H9 (cell line): ENCODE measurements at regions not wholly inside any gene's neighbourhood (a gene's known extent, or its start where the extent isn't known, plus 50 kb on each side); places are given as distances from the start of the nearest gene placed in this dataset.

ENCODE experiments used
- DNase-seq: peaks from one replicate; pipeline ENCODE4 v3.0.0-alpha.2; 2017
- H2AFZ ChIP-seq: one replicate; pipeline ENCODE4 v1.6.1; 2013; ENCODE audit warnings: mild to moderate bottlenecking, low read length, control low read depth, moderate library complexity
- H2AK5ac ChIP-seq: 2 replicates; pipeline ENCODE4 v1.6.1; 2013; ENCODE audit warnings: low read length, control low read depth, mixed read lengths; ENCODE audit not compliant: insufficient read length
- H2BK120ac ChIP-seq: one replicate; pipeline ENCODE4 v1.6.1; 2013; ENCODE audit warnings: low read depth, mild to moderate bottlenecking, low read length, control low read depth, inconsistent platforms; ENCODE audit not compliant: poor library complexity, severe bottlenecking
- H2BK12ac ChIP-seq: 2 replicates; pipeline ENCODE4 v1.6.1; 2013; ENCODE audit warnings: low read length, control low read depth, mixed read lengths, low read depth; ENCODE audit not compliant: insufficient read length
- H2BK15ac ChIP-seq: 2 replicates; pipeline ENCODE4 v1.6.1; 2013; ENCODE audit warnings: low read depth, low read length, control low read depth
- H2BK20ac ChIP-seq: one replicate; pipeline ENCODE4 v1.6.1; 2013; ENCODE audit warnings: low read depth, mild to moderate bottlenecking, low read length, control low read depth, inconsistent platforms; ENCODE audit not compliant: poor library complexity, severe bottlenecking
- H2BK5ac ChIP-seq: 2 replicates; pipeline ENCODE4 v1.6.1; 2013; ENCODE audit warnings: low read length, control low read depth, mixed read lengths; ENCODE audit not compliant: insufficient read length
- H3K14ac ChIP-seq: 2 replicates; pipeline ENCODE4 v1.6.1; 2013; ENCODE audit warnings: low read length, control low read depth; ENCODE audit not compliant: insufficient read depth
- H3K18ac ChIP-seq: 2 replicates; pipeline ENCODE4 v1.6.1; 2013; ENCODE audit warnings: low read depth, mild to moderate bottlenecking, mixed read lengths, low read length, control low read depth; ENCODE audit not compliant: insufficient read length
- H3K23ac ChIP-seq: 2 replicates; pipeline ENCODE4 v1.6.1; 2013; ENCODE audit warnings: low read length, control low read depth, mixed read lengths, low read depth; ENCODE audit not compliant: insufficient read length
- H3K23me2 ChIP-seq: 2 replicates; pipeline ENCODE4 v1.6.1; 2013; ENCODE audit warnings: low read depth, mild to moderate bottlenecking, mixed read lengths, low read length, control low read depth; ENCODE audit not compliant: insufficient read length, poor library complexity, severe bottlenecking
- H3K27ac ChIP-seq: 2 replicates; pipeline ENCODE4 v1.5.1; 2013; ENCODE audit warnings: low read length, control low read depth, mixed read lengths, low read depth; ENCODE audit not compliant: insufficient read length
- H3K27me3 ChIP-seq: 2 replicates; pipeline ENCODE4 v1.6.1; 2013; ENCODE audit warnings: low read length, control low read depth, inconsistent platforms; ENCODE audit not compliant: insufficient read depth
- H3K4ac ChIP-seq: 2 replicates; pipeline ENCODE4 v1.6.1; 2013; ENCODE audit warnings: low read depth, mild to moderate bottlenecking, control low read depth, inconsistent platforms, low read length, moderate library complexity
- H3K4me1 ChIP-seq: 2 replicates; pipeline ENCODE4 v1.6.1; 2013; ENCODE audit warnings: low read length, control low read depth, inconsistent platforms; ENCODE audit not compliant: insufficient read depth
- H3K4me2 ChIP-seq: 2 replicates; pipeline ENCODE4 v1.6.1; 2013; ENCODE audit warnings: low read length, control low read depth, mixed read lengths; ENCODE audit not compliant: insufficient read length, insufficient read depth
- H3K56ac ChIP-seq: 2 replicates; pipeline ENCODE4 v1.6.1; 2013; ENCODE audit warnings: low read depth, mild to moderate bottlenecking, mixed read lengths, low read length, control low read depth; ENCODE audit not compliant: insufficient read length
- H3K79me1 ChIP-seq: 2 replicates; pipeline ENCODE4 v1.6.1; 2013; ENCODE audit warnings: low read depth, mild to moderate bottlenecking, moderate library complexity, low read length, control low read depth, inconsistent platforms; ENCODE audit not compliant: insufficient read depth, poor library complexity, severe bottlenecking
- H3K79me2 ChIP-seq: 2 replicates; pipeline ENCODE4 v1.6.1; 2013; ENCODE audit warnings: low read length, control low read depth, inconsistent platforms; ENCODE audit not compliant: insufficient read depth
- H3K9ac ChIP-seq: 2 replicates; pipeline ENCODE4 v1.6.1; 2013; ENCODE audit warnings: low read length, control low read depth, mixed read lengths; ENCODE audit not compliant: insufficient read length; ENCODE audit errors: extremely low read depth
- H3K9me3 ChIP-seq: one replicate; pipeline ENCODE4 v1.6.1; 2013; ENCODE audit warnings: low read depth, low read length, inconsistent platforms; ENCODE audit not compliant: control insufficient read depth
- H3T11ph ChIP-seq: one replicate; pipeline ENCODE4 v1.6.1; 2013; ENCODE audit warnings: mild to moderate bottlenecking, low read length, control low read depth, inconsistent platforms
- H4K20me1 ChIP-seq: one replicate; pipeline ENCODE4 v1.6.1; 2013; ENCODE audit not compliant: control insufficient read depth, insufficient read length, insufficient read depth
- H4K5ac ChIP-seq: 2 replicates; pipeline ENCODE4 v1.6.1; 2013; ENCODE audit warnings: low read depth, mild to moderate bottlenecking, mixed read lengths, low read length, control low read depth; ENCODE audit not compliant: insufficient read length
- H4K8ac ChIP-seq: replicated peaks from 2 replicates; pipeline ENCODE4 v1.6.1; 2013; ENCODE audit warnings: low read length, control low read depth, mixed read lengths, low read depth; ENCODE audit not compliant: insufficient read length
- H4K91ac ChIP-seq: 2 replicates; pipeline ENCODE4 v1.6.1; 2013; ENCODE audit warnings: low read depth, mild to moderate bottlenecking, moderate library complexity, mixed read lengths, low read length, control low read depth; ENCODE audit not compliant: insufficient read length
- H3K27ac Mint-ChIP-seq, 3 experiments: 2 replicates in 2 of 3; 3 replicates in 1 of 3; pipeline ENCODE4 v1.8.0; 2020 to 2021; ENCODE audit warnings: mixed read lengths in 3 of 3, mild to moderate bottlenecking in 1 of 3, moderate library complexity in 1 of 3
- H3K27me3 Mint-ChIP-seq: 2 replicates; pipeline ENCODE4 v1.8.0; 2021; ENCODE audit warnings: low read depth, mild to moderate bottlenecking, moderate library complexity, mixed read lengths
- H3K36me3 Mint-ChIP-seq, 3 experiments: 2 replicates in 2 of 3; 3 replicates in 1 of 3; pipeline ENCODE4 v1.8.0; 2020 to 2021; ENCODE audit warnings: low read depth in 3 of 3, mixed read lengths in 3 of 3; ENCODE audit not compliant: insufficient read depth in 1 of 3
- H3K4me1 Mint-ChIP-seq, 2 experiments: 2 replicates each; pipeline ENCODE4 v1.8.0; 2020; ENCODE audit warnings: mixed read lengths in 2 of 2
- H3K4me3 Mint-ChIP-seq, 2 experiments: 2 replicates in 1 of 2; 3 replicates in 1 of 2; pipeline ENCODE4 v1.8.0; 2020 to 2021; ENCODE audit warnings: mild to moderate bottlenecking in 2 of 2, mixed read lengths in 2 of 2, moderate library complexity in 1 of 2
- H3K9me3 Mint-ChIP-seq, 2 experiments: 2 replicates in 1 of 2; 3 replicates in 1 of 2; pipeline ENCODE4 v1.8.0; 2020; ENCODE audit warnings: mild to moderate bottlenecking in 2 of 2, mixed read lengths in 2 of 2, moderate library complexity in 1 of 2
- CTCF ChIP-seq: fragments of 200-600 bp; sonication (generic); conservative IDR thresholded peaks from 3 replicates; pipeline ENCODE4 v1.8.0; 2021; ENCODE audit warnings: antibody characterized with exemption, mild to moderate bottlenecking
- WGBS: extraction: QIAGEN DNeasy Blood & Tissue Kit; methylation state at CpG from one replicate; pipeline ENCODE4 v1.1.7; 2013; ENCODE audit warnings: missing lambda C conversion rate, low lambda C conversion rate, mixed read lengths; ENCODE audit not compliant: insufficient read length; ENCODE audit errors: extremely low coverage; 5-methylcytosine and 5-hydroxymethylcytosine counted together

DNA sequence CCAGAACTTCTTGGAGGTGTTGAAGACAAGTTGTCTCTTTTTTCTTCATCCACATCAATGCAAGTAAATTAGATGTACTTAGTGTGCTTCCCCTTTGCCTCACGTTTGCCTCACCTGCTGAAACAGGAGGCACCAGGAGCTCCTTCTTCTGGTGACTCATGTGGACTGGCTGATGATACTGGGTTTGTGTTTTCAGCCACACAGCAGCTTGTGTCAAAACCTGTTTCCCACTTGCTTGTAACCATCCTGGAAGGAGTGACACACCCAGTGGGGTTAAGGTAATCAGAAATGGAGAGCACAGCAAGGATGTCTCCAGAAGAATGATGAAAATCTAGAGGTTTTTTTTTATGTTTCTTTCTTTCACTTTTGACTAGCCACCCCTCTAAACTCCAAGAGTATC, 143.3 kb upstream of the RBMS3 start:
- H3K4me1 Mint-ChIP-seq: no peaks in the 10 kb centered on the region
- Histone ChIP-seq H3K27me3 (no peaks in the 10 kb centered on the region), H2BK20ac (no peak overlapping the region), H3K56ac (no peak overlapping the region), H3K79me2 (no peaks in the 10 kb centered on the region), H3K4ac (no peak overlapping the region), H3K18ac (no peak overlapping the region), H2BK120ac (no peak overlapping the region), H2BK5ac (no peak overlapping the region), H3K23ac (no peak overlapping the region), H3K27ac (no peak overlapping the region), H2AK5ac (no peak overlapping the region), H3K9ac (no peak overlapping the region), H4K91ac (no peak overlapping the region), H4K8ac (no peak overlapping the region), H4K20me1 (no peaks in the 10 kb centered on the region), H3K23me2 (no peaks in the 10 kb centered on the region), H2AFZ (no peak overlapping the region), H3K79me1 (no peaks in the 10 kb centered on the region), H2BK12ac (no peak overlapping the region), H3K14ac (no peak overlapping the region), H2BK15ac (no peak overlapping the region), H4K5ac (no peak overlapping the region), H3T11ph (no peak overlapping the region), H3K4me2 (no peak overlapping the region), H3K4me1 (no peaks in the 10 kb centered on the region), H3K9me3 (no peaks in the 10 kb centered on the region)
- no peaks in the 10 kb centered on the region for H3K36me3 Mint-ChIP-seq
- no peak for DNase-seq
- H3K27me3 Mint-ChIP-seq: no peaks in the 10 kb centered on the region
- TF ChIP-seq CTCF: no peak
- H3K4me3 Mint-ChIP-seq: no peak overlapping the region
- WGBS: no CpG with 5 or more reads among the region's 1 CpG
- no peak overlapping the region for H3K27ac Mint-ChIP-seq
- no peaks in the 10 kb centered on the region for H3K9me3 Mint-ChIP-seq
